Natural killer cell (primary cell): ENCODE measurements at regions not wholly inside any gene's neighbourhood (a gene's known extent, or its start where the extent isn't known, plus 50 kb on each side); places are given as distances from the start of the nearest gene placed in this dataset.
A peak's percentile ranks its signal among the peaks of the same experiment; 100 is the strongest.

Experiments used
- ATAC-seq, 3 donors: fragments of 150-1000 bp in 2 of 3; fragments of 200-7000 bp in 1 of 3; cut with Tn5 transposase; 1 replicate in 1 of 3; 2 replicates in 2 of 3; pipeline ENCODE4 v1.10.0; 2021; ENCODE audit warnings: mild to moderate bottlenecking in 2 of 3, moderate library complexity in 2 of 3
- DNase-seq, 2 donors: peaks; one replicate each; pipeline versions ENCODE4 v3.0.0 to v3.0.0-alpha.2; 2013 to 2021; ENCODE audit warnings: mixed read lengths in 1 of 2
- H3K27ac ChIP-seq: one replicate; pipeline ENCODE4 v1.5.1; 2013; ENCODE audit warnings: mild to moderate bottlenecking, low read length
- H3K27me3 ChIP-seq: one replicate; pipeline ENCODE4 v1.6.1; 2013; ENCODE audit warnings: low read length; ENCODE audit not compliant: control insufficient read depth, insufficient read depth
- H3K36me3 ChIP-seq: one replicate; pipeline ENCODE4 v1.6.1; 2013; ENCODE audit warnings: low read length; ENCODE audit not compliant: control insufficient read depth, insufficient read depth
- H3K4me1 ChIP-seq: one replicate; pipeline ENCODE4 v1.6.1; 2013; ENCODE audit warnings: low read length; ENCODE audit not compliant: control insufficient read depth, insufficient read depth
- H3K4me3 ChIP-seq: one replicate; pipeline ENCODE4 v1.5.1; 2013; ENCODE audit warnings: low read length
- H3K9me3 ChIP-seq: one replicate; pipeline ENCODE4 v1.6.1; 2013; ENCODE audit warnings: low read length; ENCODE audit not compliant: control insufficient read depth, insufficient read depth
- H3K27ac Mint-ChIP-seq, 2 donors: one replicate each; pipeline ENCODE4 v1.8.0; 2022; ENCODE audit warnings: mild to moderate bottlenecking in 2 of 2, mixed read lengths in 2 of 2, moderate library complexity in 1 of 2
- H3K27me3 Mint-ChIP-seq, 2 donors: one replicate each; pipeline ENCODE4 v1.8.0; 2022; ENCODE audit warnings: low read depth in 2 of 2, mixed read lengths in 2 of 2
- H3K36me3 Mint-ChIP-seq: one replicate; pipeline ENCODE4 v1.8.0; 2022; ENCODE audit warnings: mixed read lengths
- H3K4me1 Mint-ChIP-seq, 2 donors: one replicate each; pipeline ENCODE4 v1.8.0; 2022; ENCODE audit warnings: mixed read lengths in 2 of 2
- H3K4me3 Mint-ChIP-seq: one replicate; pipeline ENCODE4 v1.8.0; 2022; ENCODE audit warnings: mild to moderate bottlenecking, moderate library complexity, mixed read lengths
- H3K9me3 Mint-ChIP-seq, 2 donors: one replicate each; pipeline ENCODE4 v1.8.0; 2022; ENCODE audit warnings: mixed read lengths in 2 of 2
- CTCF ChIP-seq: fragments of 200-600 bp; IDR thresholded peaks from one replicate; pipeline ENCODE4 v1.8.0; 2022; ENCODE audit warnings: antibody characterized with exemption
- WGBS: methylation state at CpG from one replicate; pipeline ENCODE4 v1.1.7; 2013; ENCODE audit warnings: missing lambda C conversion rate; ENCODE audit not compliant: insufficient coverage; 5-methylcytosine and 5-hydroxymethylcytosine counted together
- intact Hi-C: fragments of 100-400 bp; cut with micrococcal nuclease; formaldehyde crosslinking; loops from one replicate; pipeline ENCODE4 v1.14.2; 2022

GRCh38 chr11:59273373-59273841 is 60.7 kb upstream of the MPEG1 start:
- Mint-ChIP-seq H3K27ac (peak overlapping the region in 1 of 2 donors; percentile 29), H3K9me3 (no peaks in the 10 kb centered on the region), H3K4me1 (peaks cover 0 to 8% of the 10 kb centered on the region in 2 donors), H3K27me3 (peaks cover 2 to 6% of the 10 kb centered on the region in 2 donors), H3K36me3 (no peaks in the 10 kb centered on the region), H3K4me3 (no peak overlapping the region)
- Histone ChIP-seq H3K27ac (peak overlapping the region; percentile 63), H3K36me3 (no peaks in the 10 kb centered on the region), H3K4me3 (no peak overlapping the region), H3K9me3 (no peaks in the 10 kb centered on the region), H3K4me1 (peaks cover 27% of the 10 kb centered on the region), H3K27me3 (no peaks in the 10 kb centered on the region)
- peak in 1 of 2 donors; percentile 39 for DNase-seq
- intact Hi-C loops, result no loop called here
- no peak for TF ChIP-seq CTCF
- 25% methylated on average over 1 of the region's 3 CpGs for WGBS
- peak in 2 of 3 donors; percentile 42 to 74 for ATAC-seq

- no peak for TF ChIP-seq CTCF
- Mint-ChIP-seq H3K9me3 (no peaks in the 10 kb centered on the region), H3K4me1 (peaks cover 0 to 8% of the 10 kb centered on the region in 2 donors), H3K36me3 (no peaks in the 10 kb centered on the region), H3K27ac (peak overlapping the region in 1 of 2 donors; percentile 29), H3K4me3 (no peak overlapping the region), H3K27me3 (peaks cover 2 to 6% of the 10 kb centered on the region in 2 donors)
- H3K4me1 ChIP-seq, result peaks cover 30% of the 10 kb centered on the region
- DNase-seq (no peak), ATAC-seq (no peak)
- peak overlapping the region; percentile 62 for H3K27ac ChIP-seq
- no peaks in the 10 kb centered on the region for H3K9me3 ChIP-seq
- H3K4me3 ChIP-seq, result no peak overlapping the region
- no peaks in the 10 kb centered on the region for H3K36me3 ChIP-seq
- WGBS, result 66% methylated on average over 6 of the region's 6 CpGs
- no peaks in the 10 kb centered on the region for H3K27me3 ChIP-seq
- intact Hi-C loops, result no loop called here
Measured at GRCh38 chr11:59272771-59273372, 60.1 kb upstream of the MPEG1 start.

- H3K4me1 ChIP-seq, result peaks cover 39% of the 10 kb centered on the region
- TF ChIP-seq CTCF, result no peak
- WGBS, result 81% methylated on average over 4 of the region's 4 CpGs
- intact Hi-C loops, result no loop called here
- peak overlapping the region; percentile 62 for H3K27ac ChIP-seq
- H3K4me1 Mint-ChIP-seq, result peaks cover 3 to 11% of the 10 kb centered on the region in 2 donors
- no peak overlapping the region for H3K4me3 Mint-ChIP-seq
- H3K27ac Mint-ChIP-seq, result no peak overlapping the region
- H3K27me3 Mint-ChIP-seq, result peaks cover 2 to 6% of the 10 kb centered on the region in 2 donors
- H3K36me3 Mint-ChIP-seq, result no peaks in the 10 kb centered on the region
- no peak overlapping the region for H3K4me3 ChIP-seq
- H3K9me3 Mint-ChIP-seq, result no peaks in the 10 kb centered on the region
- ATAC-seq, result no peak
- no peak for DNase-seq
- no peaks in the 10 kb centered on the region for H3K9me3 ChIP-seq
- H3K36me3 ChIP-seq, result no peaks in the 10 kb centered on the region
- H3K27me3 ChIP-seq, result no peaks in the 10 kb centered on the region
Measured at GRCh38 chr11:59271811-59272327, 59.1 kb upstream of the MPEG1 start.
